ENCODE measurements at regions not wholly inside any gene's neighbourhood (a gene's known extent, or its start where the extent isn't known, plus 50 kb on each side); places are given as distances from the start of the nearest gene placed in this dataset.

DNA sequence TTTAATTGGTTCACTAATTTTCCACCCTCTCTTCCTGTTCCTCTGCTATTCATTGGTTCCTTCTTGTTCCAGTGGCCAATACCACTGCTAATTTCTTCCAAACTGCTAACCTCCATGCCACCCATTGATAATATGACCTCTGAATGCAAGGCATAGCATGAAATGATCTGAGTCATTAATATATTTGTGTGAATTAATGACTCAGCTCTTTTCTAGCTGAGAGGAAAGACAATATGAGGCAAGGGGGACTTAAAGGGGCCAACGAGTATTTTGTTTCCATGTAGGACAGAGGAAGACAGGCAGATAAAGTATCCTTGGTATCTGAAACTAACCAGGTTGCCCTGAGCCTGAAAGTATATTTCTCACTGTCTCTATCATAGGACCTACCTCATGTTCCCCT, 154.3 kb upstream of the BRINP1 start:
- no peaks in the 10 kb centered on the region for H3K27me3 ChIP-seq
- no peak for TF ChIP-seq POLR2A (IDR thresholded peaks at IDR 0.05)
- TF ChIP-seq, protein P1, sequence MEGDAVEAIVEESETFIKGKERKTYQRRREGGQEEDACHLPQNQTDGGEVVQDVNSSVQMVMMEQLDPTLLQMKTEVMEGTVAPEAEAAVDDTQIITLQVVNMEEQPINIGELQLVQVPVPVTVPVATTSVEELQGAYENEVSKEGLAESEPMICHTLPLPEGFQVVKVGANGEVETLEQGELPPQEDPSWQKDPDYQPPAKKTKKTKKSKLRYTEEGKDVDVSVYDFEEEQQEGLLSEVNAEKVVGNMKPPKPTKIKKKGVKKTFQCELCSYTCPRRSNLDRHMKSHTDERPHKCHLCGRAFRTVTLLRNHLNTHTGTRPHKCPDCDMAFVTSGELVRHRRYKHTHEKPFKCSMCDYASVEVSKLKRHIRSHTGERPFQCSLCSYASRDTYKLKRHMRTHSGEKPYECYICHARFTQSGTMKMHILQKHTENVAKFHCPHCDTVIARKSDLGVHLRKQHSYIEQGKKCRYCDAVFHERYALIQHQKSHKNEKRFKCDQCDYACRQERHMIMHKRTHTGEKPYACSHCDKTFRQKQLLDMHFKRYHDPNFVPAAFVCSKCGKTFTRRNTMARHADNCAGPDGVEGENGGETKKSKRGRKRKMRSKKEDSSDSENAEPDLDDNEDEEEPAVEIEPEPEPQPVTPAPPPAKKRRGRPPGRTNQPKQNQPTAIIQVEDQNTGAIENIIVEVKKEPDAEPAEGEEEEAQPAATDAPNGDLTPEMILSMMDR (IDR thresholded peaks at IDR 0.05): no peak
- no peak for DNase-seq
- no peaks in the 10 kb centered on the region for H3K36me3 ChIP-seq
- intact Hi-C loops (cut with DNase I; ENCODE audit: low total_unique reads): no loop called here
- H3K27ac ChIP-seq: no peak overlapping the region
- H3K4me3 ChIP-seq: no peak overlapping the region
- H3K4me1 ChIP-seq: no peaks in the 10 kb centered on the region
- H3K9me3 ChIP-seq: no peaks in the 10 kb centered on the region

DNA sequence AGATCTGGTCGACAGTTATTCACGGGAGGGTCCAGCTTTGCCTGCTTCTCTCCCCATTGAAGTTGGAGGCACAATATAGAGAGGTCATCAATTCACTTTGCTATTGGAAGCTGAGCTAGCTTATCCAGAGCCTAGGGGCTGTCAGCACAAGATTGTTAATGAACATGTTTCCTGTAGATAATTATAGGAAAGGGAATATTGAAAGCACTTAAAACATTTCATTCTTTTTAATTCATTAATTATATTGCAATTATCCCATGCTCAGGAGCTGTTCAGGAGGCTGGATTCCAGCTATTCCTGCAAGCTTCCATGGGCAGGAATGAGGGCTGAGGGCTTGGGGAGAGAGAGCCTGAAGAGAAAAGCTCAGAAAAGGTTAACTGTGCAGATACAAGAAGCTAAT, 153.1 kb upstream of the BRINP1 start:
- Histone ChIP-seq H3K4me1 (no peaks in the 10 kb centered on the region), H3K27ac (no peak overlapping the region), H3K36me3 (no peaks in the 10 kb centered on the region), H3K4me3 (no peak overlapping the region), H3K9me3 (no peaks in the 10 kb centered on the region), H3K27me3 (no peaks in the 10 kb centered on the region)
- DNase-seq: no peak
- TF ChIP-seq, protein P1 (IDR thresholded peaks at IDR 0.05): no peak
- no peak for TF ChIP-seq POLR2A (IDR thresholded peaks at IDR 0.05)
- intact Hi-C loops (cut with DNase I; ENCODE audit: low total_unique reads): no loop called here

DNA sequence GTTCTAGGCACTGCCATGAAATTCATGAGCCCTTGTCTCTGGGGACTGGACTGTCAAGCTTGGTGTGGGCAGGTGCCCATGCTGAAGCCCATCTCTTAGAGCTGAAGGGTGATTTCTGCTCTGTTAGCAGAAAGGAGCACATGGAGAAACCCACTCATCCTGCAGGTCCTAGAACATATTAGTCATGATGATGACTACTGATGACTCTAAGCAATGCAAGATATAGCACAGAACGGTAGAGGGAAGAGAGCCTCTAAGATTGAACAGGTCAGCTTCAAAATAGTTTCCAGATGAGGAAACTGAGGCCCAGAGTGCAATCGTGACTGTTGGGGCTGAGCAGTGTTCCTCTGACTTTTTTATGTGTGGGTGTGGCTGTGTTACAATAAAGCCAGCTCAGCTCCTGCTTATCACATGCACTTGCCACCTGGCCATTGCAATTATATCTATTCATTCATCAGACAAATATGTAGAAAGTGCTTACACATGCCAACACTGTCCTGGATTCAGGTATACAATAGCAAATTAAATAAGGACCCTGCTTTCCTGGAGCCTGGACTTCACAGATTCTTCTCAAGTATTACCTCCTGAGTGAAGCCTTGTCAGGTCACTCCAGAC, 140.2 kb upstream of the BRINP1 start:
- Histone ChIP-seq H3K4me3 (no peak overlapping the region), H3K27me3 (no peaks in the 10 kb centered on the region), H3K9me3 (no peaks in the 10 kb centered on the region), H3K27ac (no peak overlapping the region), H3K36me3 (no peaks in the 10 kb centered on the region), H3K4me1 (no peaks in the 10 kb centered on the region)
- intact Hi-C loops (cut with DNase I; ENCODE audit: low total_unique reads): no loop called here
- TF ChIP-seq, protein P1 (IDR thresholded peaks at IDR 0.05): no peak
- no peak for TF ChIP-seq POLR2A (IDR thresholded peaks at IDR 0.05)
- DNase-seq: no peak

DNA sequence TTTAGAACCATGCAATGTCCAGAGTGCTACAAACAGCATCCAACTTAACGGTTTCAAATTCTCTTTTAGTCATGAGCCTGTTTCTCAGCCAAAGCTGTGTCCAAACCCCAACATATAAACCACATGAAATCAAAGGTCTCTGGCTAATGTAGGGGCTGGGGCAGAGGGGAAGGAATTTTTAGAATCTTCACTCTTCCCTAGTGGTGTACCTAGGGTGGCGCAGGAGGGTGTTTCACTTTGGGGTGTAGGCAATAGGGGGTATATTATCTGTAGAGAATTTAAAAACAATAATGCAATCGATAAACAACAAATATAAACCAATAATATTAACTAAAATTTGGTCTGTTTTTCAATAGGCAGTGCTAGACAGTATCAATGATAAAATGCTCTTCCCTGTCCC, 132.1 kb upstream of the BRINP1 start:
- Histone ChIP-seq H3K36me3 (no peaks in the 10 kb centered on the region), H3K27me3 (no peaks in the 10 kb centered on the region), H3K4me1 (no peaks in the 10 kb centered on the region), H3K27ac (no peak overlapping the region), H3K4me3 (no peak overlapping the region), H3K9me3 (no peaks in the 10 kb centered on the region)
- DNase-seq: no peak
- intact Hi-C loops (cut with DNase I; ENCODE audit: low total_unique reads): no loop called here
- no peak for TF ChIP-seq POLR2A (IDR thresholded peaks at IDR 0.05)
- TF ChIP-seq, protein P1 (IDR thresholded peaks at IDR 0.05): no peak

DNA sequence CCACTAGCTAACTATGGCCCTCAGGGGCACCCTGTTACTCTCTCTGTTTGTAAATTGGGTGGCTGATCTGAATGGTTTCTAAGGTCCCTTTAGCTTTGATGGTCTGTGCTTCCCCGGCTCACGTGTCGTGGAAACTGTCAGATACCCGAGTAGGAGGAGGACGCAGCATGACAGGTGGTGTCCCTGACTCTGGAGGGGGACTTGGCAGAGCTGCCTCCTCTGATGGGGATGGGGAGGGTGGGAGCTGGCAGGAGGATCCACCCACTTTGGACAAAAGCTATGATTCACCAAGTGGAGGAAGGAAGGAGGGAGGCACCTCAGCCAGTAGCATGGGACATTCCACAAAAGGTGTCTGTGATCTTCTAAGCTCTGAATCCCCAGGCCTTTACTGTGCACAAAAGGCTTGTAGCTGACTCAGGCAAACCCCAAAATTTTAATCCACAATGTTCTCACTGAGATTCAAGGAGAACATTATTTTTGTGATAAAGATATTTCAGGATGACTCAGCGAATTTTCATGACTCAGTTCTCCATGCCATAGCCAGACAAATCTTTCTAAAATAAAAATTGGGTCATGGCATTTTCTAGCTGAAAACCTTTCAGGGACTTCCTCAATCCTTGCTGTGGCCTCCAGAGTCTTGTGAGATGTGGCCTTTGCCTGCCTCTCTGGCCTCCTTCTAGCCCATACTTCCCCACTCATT, 131.0 kb upstream of the BRINP1 start:
- TF ChIP-seq, protein P1 (IDR thresholded peaks at IDR 0.05): no peak
- no peak for TF ChIP-seq POLR2A (IDR thresholded peaks at IDR 0.05)
- no peaks in the 10 kb centered on the region for H3K9me3 ChIP-seq
- no peaks in the 10 kb centered on the region for H3K27me3 ChIP-seq
- no peak overlapping the region for H3K27ac ChIP-seq
- intact Hi-C loops (cut with DNase I; ENCODE audit: low total_unique reads): no loop called here
- no peaks in the 10 kb centered on the region for H3K36me3 ChIP-seq
- H3K4me3 ChIP-seq: no peak overlapping the region
- DNase-seq: no peak
- no peaks in the 10 kb centered on the region for H3K4me1 ChIP-seq

Measured in uterus (tissue), 3 donors.